Activated B cell treated with CpG ODN at 0.5 μM for 24 hours (primary cell): ENCODE measurements at regions not wholly inside any gene's neighbourhood (a gene's known extent, or its start where the extent isn't known, plus 50 kb on each side); places are given as distances from the start of the nearest gene placed in this dataset.

Experiments
- ATAC-seq: fragments of 200-7000 bp; cut with Tn5 transposase; one replicate; pipeline ENCODE4 v1.10.0; 2021; ENCODE audit warnings: low read depth, mild to moderate bottlenecking, moderate library complexity
- CTCF ChIA-PET: fragments of 350-600 bp; sonication (Branson Sonifier 250); formaldehyde crosslinking; loops from one replicate; lab custom pipeline; 2021; ENCODE audit warnings: antibody characterized with exemption; lab: Charles Lee
- POLR2A ChIA-PET: fragments of 350-600 bp; sonication (Branson Sonifier 250); formaldehyde crosslinking; loops from one replicate; lab custom pipeline; 2021; ENCODE audit warnings: antibody characterized with exemption; lab: Charles Lee
- DNase-seq: peaks from one replicate; pipeline ENCODE4 v3.0.0; 2022
- H3K27ac Mint-ChIP-seq: one replicate; pipeline ENCODE4 v1.8.0; 2020; ENCODE audit warnings: mixed read lengths
- H3K27me3 Mint-ChIP-seq: one replicate; pipeline ENCODE4 v1.8.0; 2021; ENCODE audit warnings: mixed read lengths
- H3K36me3 Mint-ChIP-seq: one replicate; pipeline ENCODE4 v1.8.0; 2021; ENCODE audit warnings: low read depth, mixed read lengths
- H3K4me1 Mint-ChIP-seq: one replicate; pipeline ENCODE4 v1.8.0; 2021; ENCODE audit warnings: mixed read lengths
- H3K4me3 Mint-ChIP-seq: one replicate; pipeline ENCODE4 v1.8.0; 2020; ENCODE audit warnings: mild to moderate bottlenecking, mixed read lengths
- H3K9me3 Mint-ChIP-seq: one replicate; pipeline ENCODE4 v1.8.0; 2020; ENCODE audit warnings: mixed read lengths
- CTCF ChIP-seq: fragments of 200-600 bp; IDR thresholded peaks from one replicate; pipeline ENCODE4 v1.8.0; 2022; ENCODE audit warnings: antibody characterized with exemption, mild to moderate bottlenecking
- intact Hi-C: fragments of 100-400 bp; cut with micrococcal nuclease; formaldehyde crosslinking; loops from one replicate; pipeline ENCODE4 v1.15.1; 2024

- Mint-ChIP-seq H3K27me3 (peaks cover 13% of the 10 kb centered on the region), H3K4me1 (no peaks in the 10 kb centered on the region), H3K27ac (no peak overlapping the region), H3K36me3 (no peaks in the 10 kb centered on the region), H3K9me3 (no peaks in the 10 kb centered on the region), H3K4me3 (no peak overlapping the region)
- no peak for DNase-seq
- CTCF ChIA-PET = no interaction called here
- ATAC-seq = no peak
- TF ChIP-seq CTCF = no peak
- POLR2A ChIA-PET = no interaction called here
- intact Hi-C loops = no loop called here
Observed at GRCh38 chr17:45675012-45675411, 109.1 kb upstream of the CRHR1 start.

- Mint-ChIP-seq H3K9me3 (no peaks in the 10 kb centered on the region), H3K27me3 (peaks cover 15% of the 10 kb centered on the region), H3K4me3 (no peak overlapping the region), H3K27ac (no peak overlapping the region), H3K36me3 (no peaks in the 10 kb centered on the region), H3K4me1 (no peaks in the 10 kb centered on the region)
- no peak for DNase-seq
- TF ChIP-seq CTCF = no peak
- intact Hi-C loops = no loop called here
- no peak for ATAC-seq
- CTCF ChIA-PET = interaction anchor here (1.0 kb wide), 1 partner anchor 36 kb away, joined by 3 read pairs; no protein-coding TSS in a partner anchor
- POLR2A ChIA-PET = no interaction called here
Observed at GRCh38 chr17:45675892-45676291, 108.2 kb upstream of the CRHR1 start.

GRCh38 chr17:45676695-45677094, 107.4 kb upstream of the CRHR1 start:
- CTCF ChIA-PET = interaction anchor here (1.1 kb wide), 1 partner anchor 36 kb away, joined by 3 read pairs; no protein-coding TSS in a partner anchor
- ATAC-seq = no peak
- no peaks in the 10 kb centered on the region for H3K9me3 Mint-ChIP-seq
- no peaks in the 10 kb centered on the region for H3K36me3 Mint-ChIP-seq
- no peak for DNase-seq
- H3K27me3 Mint-ChIP-seq = peaks cover 21% of the 10 kb centered on the region
- no peak for TF ChIP-seq CTCF
- POLR2A ChIA-PET = interaction anchor here (0.5 kb wide), 1 partner anchor 138 kb away, joined by 3 read pairs; no protein-coding TSS in a partner anchor
- no peaks in the 10 kb centered on the region for H3K4me1 Mint-ChIP-seq
- intact Hi-C loops = no loop called here
- H3K4me3 Mint-ChIP-seq = no peak overlapping the region
- H3K27ac Mint-ChIP-seq = no peak overlapping the region

GRCh38 chr17:45677770-45678169, 106.3 kb upstream of the CRHR1 start:
- ATAC-seq = no peak

GRCh38 chr17:45679426-45679825, 104.7 kb upstream of the CRHR1 start:
- peaks cover 25% of the 10 kb centered on the region for H3K27me3 Mint-ChIP-seq
- ChIA-PET POLR2A (no interaction called here), CTCF (no interaction called here)
- DNase-seq (no peak), ATAC-seq (no peak)
- TF ChIP-seq CTCF = no peak
- no peak overlapping the region for H3K27ac Mint-ChIP-seq
- H3K9me3 Mint-ChIP-seq = no peaks in the 10 kb centered on the region
- intact Hi-C loops = no loop called here
- H3K4me3 Mint-ChIP-seq = no peak overlapping the region
- no peaks in the 10 kb centered on the region for H3K4me1 Mint-ChIP-seq
- no peaks in the 10 kb centered on the region for H3K36me3 Mint-ChIP-seq

More at GRCh38 chr17:45677770-45678169, 106.3 kb upstream of the CRHR1 start:
- intact Hi-C loops = no loop called here
- Mint-ChIP-seq H3K4me1 (no peaks in the 10 kb centered on the region), H3K36me3 (no peaks in the 10 kb centered on the region), H3K9me3 (no peaks in the 10 kb centered on the region), H3K27ac (no peak overlapping the region), H3K27me3 (peaks cover 25% of the 10 kb centered on the region), H3K4me3 (no peak overlapping the region)
- POLR2A ChIA-PET = interaction anchor here (0.7 kb wide), 1 partner anchor 24 kb away, joined by 9 read pairs; no protein-coding TSS in a partner anchor
- CTCF ChIA-PET = interaction anchor here (1.1 kb wide), 1 partner anchor 37 kb away, joined by 3 read pairs; no protein-coding TSS in a partner anchor
- TF ChIP-seq CTCF = no peak
- DNase-seq = no peak
